GM23338 (cell line): ENCODE measurements at regions not wholly inside any gene's neighbourhood (a gene's known extent, or its start where the extent isn't known, plus 50 kb on each side); places are given as distances from the start of the nearest gene placed in this dataset.

Experiments used
- CREB1 ChIP-seq: fragments of 250-450 bp; sonication (Bioruptor Pico); IDR thresholded peaks from 2 replicates; pipeline ENCODE4 v1.5.0; 2020; ENCODE audit warnings: low read depth, mild to moderate bottlenecking, moderate library complexity
- CTCF ChIP-seq, 2 experiments: fragments of 200-600 bp in 1 of 2; sonication (generic) in 1 of 2; conservative IDR thresholded peaks; 2 replicates each; pipeline versions ENCODE4 v1.5.1 to v1.6.1; 2016 to 2017; ENCODE audit warnings: antibody characterized with exemption in 2 of 2, low read depth in 2 of 2, mild to moderate bottlenecking in 2 of 2, moderate library complexity in 1 of 2
- ETS1 ChIP-seq: IDR thresholded peaks from 2 replicates; pipeline ENCODE4 v1.6.1; 2016; ENCODE audit warnings: antibody characterized with exemption
- EZH2 ChIP-seq: fragments of 200-600 bp; sonication (generic); IDR thresholded peaks from one replicate; pipeline ENCODE4 v1.8.0; 2017; ENCODE audit warnings: antibody characterized with exemption, mild to moderate bottlenecking, low read depth; ENCODE audit not compliant: unreplicated experiment
- EZH2phosphoT487 ChIP-seq: fragments of 200-600 bp; sonication (generic); IDR thresholded peaks from one replicate; pipeline ENCODE4 v1.8.1; 2018; ENCODE audit warnings: antibody characterized with exemption; ENCODE audit not compliant: unreplicated experiment
- JUNB ChIP-seq: IDR thresholded peaks from one replicate; pipeline ENCODE4 v1.6.1; 2016; ENCODE audit warnings: antibody characterized with exemption; ENCODE audit not compliant: unreplicated experiment
- NANOG ChIP-seq: IDR thresholded peaks from 2 replicates; pipeline ENCODE4 v1.6.1; 2016; ENCODE audit warnings: antibody characterized with exemption, borderline replicate concordance
- POLR2AphosphoS5 ChIP-seq: IDR thresholded peaks from 2 replicates; pipeline ENCODE4 v1.6.1; 2016; ENCODE audit warnings: antibody characterized with exemption, low read depth
- REST ChIP-seq: IDR thresholded peaks from one replicate; pipeline ENCODE4 v1.6.1; 2018; ENCODE audit warnings: antibody characterized with exemption; ENCODE audit not compliant: unreplicated experiment
- STAT1 ChIP-seq: IDR thresholded peaks from one replicate; pipeline ENCODE4 v1.6.1; 2016; ENCODE audit warnings: antibody characterized with exemption; ENCODE audit not compliant: unreplicated experiment
- ZNF462 ChIP-seq: fragments of 250-450 bp; sonication (Bioruptor Pico); IDR thresholded peaks from 2 replicates; pipeline ENCODE4 v1.5.0; 2020; ENCODE audit warnings: mild to moderate bottlenecking, moderate library complexity

GRCh38 chr4:79206660-79207059 is 119.2 kb downstream of the NAA11 start:
- TF ChIP-seq JUNB (no peak), REST (no peak), CTCF (conservative IDR thresholded peaks at IDR 0.05; ENCODE audit: low read depth in 2 of 2) (no peak), EZH2 (no peak), POLR2AphosphoS5 (no peak), EZH2phosphoT487 (no peak), CREB1 (CRISPR knock-in tag) (no peak), STAT1 (no peak), ETS1 (no peak), NANOG (no peak), ZNF462 (CRISPR knock-in tag) (no peak)
